HUDEP-2 (cell line): ENCODE measurements at regions not wholly inside any gene's neighbourhood (a gene's known extent, or its start where the extent isn't known, plus 50 kb on each side); places are given as distances from the start of the nearest gene placed in this dataset.

ENCODE experiments used
- DNase-seq, 76 experiments: peaks; one replicate each; lab custom pipeline; 2025; ENCODE audit not compliant: unreplicated experiment in 76 of 76; lab: John Stamatoyannopoulos, UW

DNA sequence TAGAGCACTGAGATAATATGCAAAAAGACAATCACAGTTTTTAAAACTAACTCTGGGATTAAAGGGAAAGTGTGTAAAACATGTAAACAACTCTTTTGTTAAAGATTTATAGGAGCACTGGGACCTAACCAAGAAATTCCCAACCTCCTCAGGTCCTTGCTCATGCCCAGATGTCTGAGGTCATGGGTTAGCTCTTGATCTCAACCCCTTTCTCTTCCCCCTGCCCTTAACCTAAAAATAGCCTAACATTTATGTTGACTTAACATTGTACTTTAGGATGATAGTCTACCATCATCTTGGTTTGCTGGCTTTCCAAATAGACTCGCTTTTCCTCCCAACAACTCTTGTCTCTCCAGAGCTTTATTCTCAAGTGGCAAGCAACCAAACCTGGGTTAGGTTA, 258.2 kb upstream of the FAT3 start:
- no peak for DNase-seq

DNA sequence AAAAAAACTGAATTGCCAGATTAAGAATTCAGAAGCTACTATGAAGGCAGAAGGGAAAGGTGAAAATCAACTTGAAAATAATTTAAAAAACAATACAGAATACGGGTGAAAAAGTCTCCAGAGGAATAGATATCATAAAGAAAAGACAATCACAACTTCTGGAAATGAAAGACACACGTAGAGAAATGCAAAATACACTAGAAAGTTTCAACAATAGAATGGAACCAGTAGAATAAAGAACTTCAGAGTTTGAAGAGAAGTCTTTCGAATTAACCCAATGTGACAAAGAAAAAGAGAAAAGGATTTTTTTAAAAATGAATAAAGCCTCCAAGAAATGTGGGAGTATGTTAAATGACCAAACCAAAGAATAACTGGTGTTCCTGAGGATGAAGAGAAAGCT, 263.8 kb upstream of the FAT3 start:
- no peak for DNase-seq

DNA sequence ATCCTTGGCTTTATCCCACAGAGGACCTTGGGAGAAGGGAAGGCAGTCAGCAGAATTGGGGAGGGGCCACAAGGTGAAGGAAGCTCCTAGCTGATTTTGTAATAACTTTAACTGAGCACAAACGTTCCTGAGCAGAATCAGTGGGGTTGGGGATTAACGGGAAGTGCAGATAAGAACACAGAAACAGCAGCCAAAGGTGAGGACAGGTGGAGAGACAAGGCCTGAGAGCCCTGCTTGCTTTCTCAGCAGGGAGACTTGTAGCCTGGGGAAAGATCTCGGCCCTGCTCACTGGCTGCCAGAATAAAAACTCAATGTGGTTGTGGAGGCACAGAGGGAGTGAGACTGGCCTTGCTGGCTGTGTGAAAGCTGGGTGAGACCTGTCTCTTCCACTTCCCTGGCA, 265.2 kb upstream of the FAT3 start:
- no peak for DNase-seq

DNA sequence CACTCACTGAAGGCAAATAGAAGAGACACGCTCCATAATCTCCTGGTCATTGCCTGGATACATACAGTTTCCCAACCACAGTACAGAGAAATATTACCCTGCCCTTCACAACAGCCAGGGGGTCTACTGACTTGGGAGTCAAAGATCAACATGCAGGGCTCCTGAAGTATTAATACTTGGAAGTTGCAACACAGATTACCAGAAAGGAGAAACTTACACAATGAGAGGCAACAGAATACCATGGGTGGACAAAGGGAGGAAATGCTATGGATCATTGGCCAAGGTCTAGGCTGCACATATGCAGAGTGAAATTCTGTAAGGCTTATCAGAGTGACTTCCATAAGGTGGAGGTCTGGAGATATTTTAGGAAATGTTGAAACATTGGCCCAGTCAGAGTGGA, 267.9 kb upstream of the FAT3 start:
- no peak for DNase-seq

DNA sequence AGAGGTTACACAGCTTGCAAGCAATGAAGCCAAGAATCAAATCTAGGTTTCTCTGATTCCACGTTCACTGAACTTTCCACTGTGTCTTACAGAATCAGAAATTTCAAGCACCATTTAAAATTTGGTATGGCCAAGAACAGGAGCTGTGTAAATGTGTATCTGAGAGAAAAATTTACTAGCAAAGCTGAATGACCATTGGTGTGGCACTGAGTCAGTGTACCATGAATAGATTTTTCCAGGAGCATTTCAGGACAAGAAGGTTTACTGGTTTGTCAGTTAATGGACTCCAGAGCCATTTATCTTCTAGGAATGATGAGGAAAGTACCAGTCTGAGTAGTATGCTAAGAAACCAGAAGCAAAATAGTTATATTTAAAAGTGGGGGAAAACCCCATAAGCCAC, 269.4 kb upstream of the FAT3 start:
- DNase-seq: no peak

DNA sequence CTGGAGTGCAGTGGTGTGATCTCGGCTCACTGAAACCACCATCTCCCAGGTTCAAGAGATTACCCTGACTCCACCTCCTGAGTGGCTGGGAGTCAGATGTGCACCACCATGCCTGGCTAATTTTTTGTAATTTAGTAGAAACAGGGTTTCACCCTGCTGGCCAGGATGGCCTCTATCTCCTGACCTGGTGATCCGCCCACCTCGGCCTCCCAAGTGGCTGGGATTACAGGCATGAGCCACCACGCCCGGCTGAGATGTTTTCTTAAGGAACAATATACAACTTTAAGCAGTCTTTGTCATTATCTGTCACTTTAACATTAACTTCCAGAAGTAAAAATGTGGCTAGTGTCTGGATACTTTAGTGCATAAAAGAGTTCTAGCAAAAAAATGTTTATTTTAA, 272.6 kb upstream of the FAT3 start:
- no peak for DNase-seq

DNA sequence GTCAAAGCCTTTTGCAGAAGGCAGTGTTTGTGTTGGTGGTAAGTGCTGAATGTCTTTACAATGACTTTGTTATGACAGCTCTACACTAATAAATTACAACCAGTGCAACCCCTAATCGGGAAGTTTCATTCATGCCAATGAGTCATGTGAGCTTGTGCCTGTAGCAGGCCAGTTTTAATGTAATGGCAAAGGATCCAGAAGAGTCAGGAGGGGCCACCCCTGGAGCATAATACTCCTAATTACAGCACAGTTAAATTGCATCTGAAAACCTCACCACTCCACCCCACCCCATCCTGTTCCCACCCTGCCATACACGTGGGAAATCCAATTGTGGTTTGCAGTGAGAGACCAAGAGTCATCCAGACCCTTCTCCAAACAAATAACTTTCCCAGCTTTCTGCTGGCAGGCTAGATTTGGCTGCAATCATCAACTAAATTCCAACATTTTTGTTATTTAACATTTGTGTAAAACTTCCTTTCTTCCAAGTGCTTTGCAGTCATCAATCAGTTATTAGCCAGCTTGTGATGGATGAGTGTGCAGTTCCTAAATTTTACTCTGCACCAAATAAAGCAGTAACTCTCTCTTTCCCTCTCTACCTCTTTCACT, 277.3 kb upstream of the FAT3 start:
- DNase-seq: no peak

DNA sequence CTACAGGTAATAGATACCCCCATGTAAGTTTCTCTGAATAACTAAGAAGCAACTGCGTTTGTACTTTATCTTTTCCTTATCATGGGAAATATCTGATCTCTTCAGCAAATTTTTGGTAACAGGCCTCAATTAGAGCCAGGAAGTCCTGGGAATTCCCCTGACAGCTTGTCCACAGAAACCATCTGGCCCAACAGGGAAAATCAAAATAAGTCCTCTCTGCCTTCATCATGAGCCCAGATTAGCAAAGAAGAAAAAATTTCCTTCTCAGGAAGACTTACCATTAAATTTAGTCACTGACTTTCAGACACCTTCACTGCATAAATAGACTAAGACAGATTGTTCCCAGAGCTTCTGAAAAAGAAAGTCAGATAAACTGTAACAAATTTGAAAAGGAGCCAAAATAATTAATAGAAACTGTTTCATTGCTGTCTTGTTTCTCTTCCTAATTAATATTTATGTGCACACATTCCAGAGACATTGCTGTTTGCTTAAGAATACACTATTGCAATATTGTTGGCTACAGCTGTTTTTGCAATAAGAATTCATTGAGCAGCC, 278.1 kb upstream of the FAT3 start:
- DNase-seq: no peak

DNA sequence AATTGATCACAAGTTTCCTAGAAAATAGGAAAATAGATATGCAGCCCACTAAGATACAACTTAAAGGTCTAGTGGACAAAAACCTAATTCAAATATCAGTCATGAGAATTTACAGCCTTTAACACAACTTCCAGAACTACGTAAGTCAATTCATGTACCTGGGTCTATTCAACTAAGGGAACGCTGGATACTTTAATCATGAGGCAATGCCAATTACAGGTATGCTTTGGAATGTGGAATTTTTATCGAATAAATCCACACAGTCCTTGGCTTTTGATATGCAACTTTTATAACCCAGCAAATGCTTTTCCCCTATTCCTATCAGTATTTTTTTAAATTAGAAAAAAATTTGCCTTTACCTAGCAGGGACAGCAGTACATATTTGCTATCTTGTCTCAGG, 289.5 kb upstream of the FAT3 start:
- DNase-seq: no peak

DNA sequence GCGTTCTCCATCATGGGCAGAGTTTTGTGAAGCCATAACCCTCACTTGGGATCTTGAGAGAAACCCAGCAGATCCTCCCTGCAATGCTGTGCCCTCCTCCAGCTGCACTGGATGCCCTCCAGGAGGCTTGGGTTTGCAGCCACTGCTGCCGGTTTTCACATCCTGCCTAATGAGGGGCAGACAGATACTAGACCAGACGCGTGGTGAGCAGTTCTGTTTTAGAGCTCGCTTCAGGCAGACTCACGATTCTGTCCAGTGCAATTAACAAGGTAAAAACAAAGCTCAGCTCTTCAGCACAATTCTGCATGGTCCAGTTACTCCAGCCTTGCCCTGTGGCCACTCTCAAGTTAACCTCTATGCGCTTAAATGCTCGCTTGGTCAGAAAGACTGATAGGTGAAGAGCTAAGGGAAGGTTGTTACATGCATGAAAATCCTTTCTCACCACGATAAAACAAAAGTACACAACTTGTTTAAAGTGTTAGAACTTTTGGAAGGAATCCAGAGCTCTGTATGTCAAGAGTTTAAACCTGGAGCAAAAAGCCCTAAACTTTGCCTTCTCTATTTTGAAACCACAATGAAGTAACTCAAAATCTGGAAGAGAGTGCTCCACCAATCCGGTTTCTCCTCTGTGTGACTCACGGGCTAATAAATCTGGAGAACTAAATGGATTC, 292.3 kb upstream of the FAT3 start:
- DNase-seq: no peak

DNA sequence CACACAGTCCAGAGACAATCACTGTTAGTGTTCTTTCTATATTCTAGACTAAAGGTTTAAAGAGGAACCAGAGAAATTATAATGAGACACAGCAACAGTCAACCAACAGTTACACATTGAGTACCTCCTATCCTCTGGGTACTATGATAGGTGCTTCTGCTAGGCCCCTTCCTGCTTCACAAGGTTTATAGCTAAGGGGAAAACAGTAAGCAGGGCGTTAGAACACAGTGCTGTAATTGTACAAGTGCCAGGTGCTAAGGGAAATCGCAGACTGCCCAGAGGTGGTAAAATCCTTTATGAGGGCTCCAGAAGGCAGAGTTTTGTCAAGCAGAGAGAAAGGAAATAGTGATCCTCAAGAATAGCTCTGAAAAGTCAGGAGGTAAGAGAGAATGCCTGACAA, 297.2 kb upstream of the FAT3 start:
- no peak for DNase-seq

DNA sequence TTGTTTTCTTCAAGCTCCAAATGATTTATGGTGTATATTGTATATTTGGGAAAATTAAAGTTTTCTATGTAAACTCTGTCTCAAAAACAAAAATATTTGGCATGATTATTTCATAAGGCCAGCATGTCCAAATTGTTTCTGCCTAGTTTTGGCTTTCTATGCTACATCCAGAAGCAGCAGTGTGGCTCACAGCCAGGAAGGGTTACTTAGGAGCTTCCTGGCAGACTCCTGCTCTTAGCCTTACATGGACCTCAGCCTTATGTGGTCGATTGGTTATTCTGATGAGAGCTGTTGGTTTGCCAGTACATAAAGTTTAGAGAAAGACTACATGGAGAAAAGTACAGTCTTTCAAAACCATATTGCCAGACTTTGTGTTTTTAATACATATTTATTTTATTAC, 297.7 kb upstream of the FAT3 start:
- DNase-seq: no peak

DNA sequence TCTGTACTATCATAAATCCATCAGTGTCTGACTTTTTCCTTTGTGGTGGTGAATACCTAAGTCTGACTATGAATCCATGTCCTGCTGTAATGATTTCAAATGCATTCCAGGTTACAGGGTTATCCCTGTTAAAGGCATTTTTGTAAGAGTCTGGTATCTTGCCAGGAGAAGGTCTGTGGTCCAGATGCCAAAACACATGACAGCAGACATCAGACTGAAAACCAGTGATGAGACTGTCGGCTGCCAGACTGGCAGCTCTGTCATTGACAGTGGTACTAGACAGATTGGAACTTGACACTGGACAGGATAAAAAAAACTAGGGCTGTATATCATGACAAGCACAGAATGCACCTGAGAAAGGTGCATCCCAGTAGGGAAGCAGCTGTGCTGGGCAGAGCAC, 301.8 kb upstream of the FAT3 start:
- DNase-seq: no peak

DNA sequence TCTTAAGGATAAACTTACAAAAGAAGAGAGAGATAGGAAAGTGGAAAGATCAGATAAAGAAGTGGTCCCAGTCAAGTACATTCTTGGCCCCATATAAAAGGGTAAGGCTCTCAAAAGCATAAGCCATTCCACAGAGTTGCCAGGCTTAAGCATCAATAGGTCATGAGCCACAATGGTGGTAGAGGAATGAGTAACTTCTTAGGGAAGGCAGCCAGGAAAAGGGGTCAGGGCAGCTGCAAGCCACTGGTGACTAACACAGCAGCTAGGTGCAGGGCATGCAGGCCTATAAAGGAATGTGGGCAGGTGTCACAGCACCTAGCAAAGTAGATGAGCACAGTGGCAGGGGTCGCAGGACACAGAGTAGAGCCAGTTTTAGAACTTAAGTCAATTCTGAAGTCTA, 302.6 kb upstream of the FAT3 start:
- no peak for DNase-seq

DNA sequence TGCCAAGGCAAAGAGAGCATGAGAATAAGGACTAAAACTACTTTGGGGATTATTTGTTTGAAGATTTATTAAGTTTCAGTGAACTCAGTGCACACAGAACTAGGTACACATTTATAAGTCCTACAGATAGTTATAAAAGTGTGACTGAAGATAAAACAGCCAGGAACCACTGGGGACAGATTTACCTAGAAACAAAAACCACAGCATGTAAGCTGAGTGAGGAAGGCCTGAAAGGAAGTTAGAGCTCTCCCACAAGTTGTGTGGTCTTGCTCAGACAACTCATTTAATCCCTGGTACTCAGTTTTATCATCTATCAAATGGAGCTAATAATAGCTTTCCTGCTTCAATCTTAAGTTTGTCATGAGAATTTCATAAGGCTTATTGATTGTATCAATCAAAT, 311.2 kb upstream of the FAT3 start:
- no peak for DNase-seq

DNA sequence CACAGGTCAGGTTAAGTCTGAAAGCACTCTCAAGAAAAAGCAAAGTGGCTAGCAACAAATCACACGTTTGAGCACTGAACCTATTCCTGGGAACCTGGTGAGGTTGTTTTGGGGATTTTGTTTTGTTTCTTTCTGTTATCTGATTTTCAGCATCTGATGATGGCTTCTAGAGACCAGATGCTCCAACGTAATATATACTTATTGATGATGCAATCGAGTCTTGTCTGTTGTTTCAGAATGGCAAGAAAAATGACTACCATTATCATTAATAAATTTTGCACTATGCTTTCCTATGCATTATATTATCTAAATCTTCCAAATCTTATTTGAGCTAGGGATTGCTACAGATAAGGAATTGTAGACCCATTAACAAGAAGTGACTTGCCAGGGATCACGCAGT, 312.3 kb upstream of the FAT3 start:
- no peak for DNase-seq

DNA sequence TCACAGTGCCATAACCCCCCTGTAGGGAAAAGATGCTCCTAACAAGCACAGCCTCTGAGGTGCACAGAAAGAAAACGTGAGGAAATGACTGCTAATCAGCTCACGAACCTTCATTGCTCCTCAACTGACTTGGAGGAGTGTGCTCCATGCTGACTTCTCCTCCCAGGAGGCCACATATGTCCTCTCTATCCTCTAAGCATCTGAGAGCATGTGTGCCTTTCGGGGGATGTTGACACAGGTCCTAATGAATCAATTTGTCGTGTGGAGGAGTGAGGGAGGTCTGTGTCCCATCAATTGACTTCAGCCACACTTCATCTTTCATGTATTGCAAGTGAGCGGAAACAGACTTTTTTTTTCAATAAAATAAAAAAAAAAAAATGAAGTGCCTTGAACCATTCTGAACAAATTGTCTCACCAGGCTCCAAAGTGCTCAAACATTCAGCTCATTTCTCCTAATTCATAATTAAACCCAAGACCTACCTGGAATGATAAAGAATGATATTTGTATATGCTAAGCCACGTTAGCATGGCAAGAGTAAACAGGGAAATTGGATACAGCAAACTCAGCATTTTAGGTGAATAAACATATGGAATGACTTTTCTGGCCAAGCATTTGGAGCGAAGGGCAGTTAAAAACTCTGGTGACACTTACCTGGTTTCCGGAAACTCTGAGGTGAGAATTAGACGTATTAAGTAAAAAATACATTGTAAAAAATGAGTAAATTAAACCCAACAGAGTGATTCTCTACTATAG, 317.6 kb upstream of the FAT3 start:
- DNase-seq: no peak

DNA sequence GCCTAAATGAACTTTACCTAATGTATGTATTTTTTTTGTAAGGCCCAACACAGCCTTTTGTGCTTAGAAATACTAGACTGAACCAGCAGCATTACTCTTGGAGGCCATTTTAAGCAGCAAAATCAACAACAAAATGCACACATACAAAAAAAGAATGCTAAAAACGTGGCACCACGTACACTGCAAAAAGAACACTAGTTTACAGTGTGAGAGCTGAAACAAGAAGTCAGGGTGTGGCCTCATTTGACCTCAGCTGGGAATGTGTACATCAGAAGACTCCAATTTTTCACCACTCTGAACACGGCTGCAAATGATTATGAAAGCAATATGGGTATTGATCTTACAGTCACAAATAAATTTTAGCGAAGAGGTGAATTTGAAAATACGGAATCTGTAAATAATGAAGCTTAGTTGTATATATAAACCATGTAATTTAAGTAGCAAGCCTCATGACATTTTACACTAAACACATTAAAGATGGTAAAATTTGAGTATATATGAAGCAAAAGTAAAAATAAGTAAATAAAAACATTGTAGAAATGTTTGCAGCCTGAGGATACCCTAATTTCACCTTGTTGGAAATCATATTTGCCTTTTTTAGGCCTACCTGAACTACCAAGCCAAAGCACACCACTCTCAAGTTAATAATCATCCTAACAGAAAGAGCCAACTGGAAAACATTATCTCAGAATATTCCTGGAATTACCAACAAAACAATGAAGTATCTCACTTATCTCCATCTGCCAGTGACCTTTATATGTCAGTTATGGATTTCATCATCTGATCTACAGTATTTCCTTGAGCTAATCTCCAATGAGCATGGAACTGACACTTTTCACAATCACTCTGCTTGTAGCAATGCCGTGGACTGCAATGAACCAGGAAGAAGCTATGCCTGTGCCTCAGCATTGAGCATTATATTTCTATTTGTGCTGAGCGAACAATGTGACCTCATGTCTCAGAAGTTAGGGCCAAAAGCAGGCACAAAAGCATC, 319.5 kb upstream of the FAT3 start:
- no peak for DNase-seq

DNA sequence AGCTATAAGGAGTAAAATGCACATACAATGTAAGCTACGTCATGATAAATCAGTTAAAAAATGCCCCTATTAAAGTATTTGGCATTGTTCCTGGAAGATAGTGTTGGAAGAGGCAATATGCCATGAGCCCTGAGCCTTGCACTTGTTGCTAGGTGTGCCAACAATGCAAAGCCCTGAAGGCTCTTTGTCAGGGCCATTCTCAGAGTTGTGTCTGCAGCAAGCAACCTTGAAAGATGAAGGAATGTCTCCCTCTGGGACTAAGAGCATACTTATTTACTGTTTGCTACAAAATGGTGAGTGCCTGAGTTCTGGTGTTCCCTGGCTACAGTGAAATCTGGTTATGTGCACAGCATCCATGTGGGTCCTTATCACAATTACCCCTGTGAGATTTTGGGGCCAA, 322.3 kb upstream of the FAT3 start:
- no peak for DNase-seq

DNA sequence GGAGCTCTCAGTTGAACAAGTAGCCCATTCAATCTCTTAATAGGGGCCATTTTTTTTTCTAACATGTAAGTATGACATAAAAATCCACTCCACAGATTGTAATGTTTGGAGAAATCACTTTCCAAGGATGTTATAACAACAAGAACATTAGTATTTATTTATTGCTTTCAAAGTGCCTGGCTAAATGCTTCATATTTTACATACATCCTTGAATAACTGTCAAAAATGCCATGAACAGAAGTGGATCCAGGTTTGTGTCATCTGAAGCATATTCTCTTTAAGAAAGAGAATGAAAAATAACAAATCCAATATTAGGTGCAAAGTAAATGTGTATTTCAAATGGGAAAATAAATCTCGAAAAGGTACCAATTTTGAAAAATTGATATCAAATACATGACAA, 344.0 kb upstream of the FAT3 start:
- DNase-seq: no peak

DNA sequence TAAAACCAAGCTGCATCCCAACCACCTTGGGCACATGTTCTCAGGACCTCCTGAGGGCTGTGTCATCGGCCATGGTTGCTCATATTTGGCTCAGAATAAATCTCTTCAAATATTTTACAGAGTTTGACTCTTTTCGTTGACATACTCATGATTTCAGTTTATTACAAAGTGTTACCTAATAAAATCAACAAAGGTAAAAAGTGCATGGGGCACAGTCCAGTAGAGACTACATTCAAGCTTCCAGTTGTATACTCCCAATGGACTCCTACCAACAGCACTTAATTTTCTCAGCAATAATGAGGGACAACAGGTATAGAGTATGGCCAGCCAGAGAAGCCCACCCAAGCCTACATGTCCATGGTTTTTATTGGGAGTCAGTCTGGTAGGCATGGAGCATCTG, 347.9 kb upstream of the FAT3 start:
- no peak for DNase-seq
